PC-3 (cell line): ENCODE measurements at regions not wholly inside any gene's neighbourhood (a gene's known extent, or its start where the extent isn't known, plus 50 kb on each side); places are given as distances from the start of the nearest gene placed in this dataset.

Experiments used
- EZH2 ChIP-seq: fragments of 300-600 bp; sonication (generic); IDR thresholded peaks from one replicate; pipeline ENCODE4 v1.6.1; 2017; ENCODE audit warnings: antibody characterized with exemption, mild to moderate bottlenecking, low read length; ENCODE audit not compliant: unreplicated experiment
- EZH2phosphoT487 ChIP-seq: fragments of 300-600 bp; sonication (generic); IDR thresholded peaks from 2 replicates; pipeline ENCODE4 v1.6.1; 2018; ENCODE audit warnings: mild to moderate bottlenecking, antibody characterized with exemption, low read length, borderline replicate concordance
- TF ChIP-seq, protein P1 (sequence below): fragments of 300-600 bp; sonication (generic); conservative IDR thresholded peaks from 2 replicates; pipeline ENCODE4 v1.5.1; 2017; ENCODE audit warnings: antibody characterized with exemption, low read depth, mild to moderate bottlenecking, low read length

- TF ChIP-seq, protein P1, sequence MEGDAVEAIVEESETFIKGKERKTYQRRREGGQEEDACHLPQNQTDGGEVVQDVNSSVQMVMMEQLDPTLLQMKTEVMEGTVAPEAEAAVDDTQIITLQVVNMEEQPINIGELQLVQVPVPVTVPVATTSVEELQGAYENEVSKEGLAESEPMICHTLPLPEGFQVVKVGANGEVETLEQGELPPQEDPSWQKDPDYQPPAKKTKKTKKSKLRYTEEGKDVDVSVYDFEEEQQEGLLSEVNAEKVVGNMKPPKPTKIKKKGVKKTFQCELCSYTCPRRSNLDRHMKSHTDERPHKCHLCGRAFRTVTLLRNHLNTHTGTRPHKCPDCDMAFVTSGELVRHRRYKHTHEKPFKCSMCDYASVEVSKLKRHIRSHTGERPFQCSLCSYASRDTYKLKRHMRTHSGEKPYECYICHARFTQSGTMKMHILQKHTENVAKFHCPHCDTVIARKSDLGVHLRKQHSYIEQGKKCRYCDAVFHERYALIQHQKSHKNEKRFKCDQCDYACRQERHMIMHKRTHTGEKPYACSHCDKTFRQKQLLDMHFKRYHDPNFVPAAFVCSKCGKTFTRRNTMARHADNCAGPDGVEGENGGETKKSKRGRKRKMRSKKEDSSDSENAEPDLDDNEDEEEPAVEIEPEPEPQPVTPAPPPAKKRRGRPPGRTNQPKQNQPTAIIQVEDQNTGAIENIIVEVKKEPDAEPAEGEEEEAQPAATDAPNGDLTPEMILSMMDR, result no peak
- TF ChIP-seq EZH2, result no peak
- no peak for TF ChIP-seq EZH2phosphoT487
These were observed 58.5 kb upstream of the GPR12 start for GRCh38 chr13:26819046-26819445.
